Body of pancreas (tissue), 4 donors: ENCODE measurements at regions not wholly inside any gene's neighbourhood (a gene's known extent, or its start where the extent isn't known, plus 50 kb on each side); places are given as distances from the start of the nearest gene placed in this dataset.

Experiments
- ATAC-seq: fragments of 150-250 bp; one replicate; pipeline ENCODE4 v1.9.1; 2016
- DNase-seq, 4 donors: peaks; one replicate each; pipeline ENCODE4 v3.0.0-alpha.2; 2019
- H3K27ac ChIP-seq, 4 donors: fragments of 200-600 bp; sonication (generic); 1 replicate in 3 of 4; 2 replicates in 1 of 4; pipeline versions ENCODE4 v1.5.1 to v1.6.1; 2016 to 2019; ENCODE audit warnings: mild to moderate bottlenecking in 1 of 4, mixed read lengths in 1 of 4, moderate library complexity in 1 of 4
- H3K27me3 ChIP-seq, 2 donors: fragments of 200-600 bp; sonication (generic); one replicate each; pipeline ENCODE4 v1.6.0; 2016; ENCODE audit warnings: mild to moderate bottlenecking in 1 of 2
- H3K36me3 ChIP-seq, 2 donors: fragments of 200-600 bp; sonication (generic); replicated peaks in 1 of 2; 2 replicates each; pipeline ENCODE4 v1.5.1; 2016; ENCODE audit warnings: low read depth in 2 of 2; ENCODE audit not compliant: insufficient read depth in 1 of 2
- H3K4me1 ChIP-seq: fragments of 200-600 bp; sonication (generic); one replicate; pipeline ENCODE4 v1.6.0; 2016
- H3K4me3 ChIP-seq, 2 donors: fragments of 200-600 bp; sonication (generic); 1 replicate in 1 of 2; 2 replicates in 1 of 2; pipeline ENCODE4 v1.5.1; 2016 to 2019
- H3K9me3 ChIP-seq, 3 donors: fragments of 200-600 bp; sonication (generic); 1 replicate in 2 of 3; 2 replicates in 1 of 3; pipeline ENCODE4 v1.5.1; 2016
- POLR2A ChIP-seq, 3 donors: fragments of 450-650 bp; IDR thresholded peaks; one replicate each; pipeline ENCODE4 v1.6.1; 2016; ENCODE audit warnings: antibody characterized with exemption in 3 of 3, mild to moderate bottlenecking in 2 of 3
- WGBS, 2 donors: methylation state at CpG; one replicate each; pipeline ENCODE4 v1.1.5; 2017; 5-methylcytosine and 5-hydroxymethylcytosine counted together
- intact Hi-C: fragments of 100-400 bp; cut with DNase I; formaldehyde crosslinking; loops from one replicate; pipeline ENCODE4 v1.15.1; 2023
- TF ChIP-seq, protein P1 (sequence below), 7 experiments: fragments of 450-650 bp in 4 of 7; fragments of 200-600 bp in 3 of 7; sonication (generic) in 3 of 7; IDR thresholded peaks; one replicate each; pipeline ENCODE4 v1.5.1; 2016 to 2019; ENCODE audit warnings: antibody characterized with exemption in 7 of 7

DNA sequence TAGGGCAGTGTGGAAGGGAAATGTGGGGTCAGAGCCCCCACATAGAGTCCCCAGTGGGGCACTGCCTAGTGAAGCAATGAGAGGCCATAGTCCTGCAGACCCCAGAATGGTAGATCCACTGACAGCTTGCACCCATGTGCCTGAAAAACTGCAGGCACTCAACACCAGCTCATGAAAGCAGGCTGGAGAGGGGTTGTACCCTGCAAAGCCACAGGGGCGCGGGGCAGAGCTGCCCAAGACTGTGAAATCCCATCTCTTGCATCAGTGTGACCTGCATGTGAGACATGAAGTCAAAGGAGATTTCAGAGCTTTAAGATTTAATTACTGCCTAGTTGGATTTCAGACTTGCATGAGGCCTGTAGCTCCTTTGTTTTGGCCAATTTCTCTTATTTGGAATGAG lies 224.0 kb downstream of the TXNL1 start:
- DNase-seq: no peak

DNA sequence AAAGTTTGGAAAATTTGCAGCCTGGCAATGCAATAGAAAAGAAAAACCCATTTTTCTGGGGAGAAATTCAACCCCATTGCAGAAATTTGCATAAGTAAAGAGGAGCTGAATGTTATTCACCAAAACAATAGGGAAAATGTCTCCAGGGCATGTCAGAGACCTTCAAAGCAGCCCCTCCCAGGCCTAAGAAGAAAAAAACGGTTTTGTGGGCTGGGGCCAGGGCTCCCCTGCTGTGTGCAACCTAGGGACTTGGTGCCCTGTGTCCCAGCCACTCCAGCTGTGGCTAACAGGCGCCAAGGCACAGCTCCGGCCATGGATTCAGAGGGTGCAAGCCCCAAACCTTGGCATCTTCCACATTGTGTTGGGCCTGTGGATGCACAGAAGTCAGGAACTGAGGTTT lies 224.5 kb downstream of the TXNL1 start:
- no peak for TF ChIP-seq POLR2A (IDR thresholded peaks at IDR 0.05)
- TF ChIP-seq, protein P1, sequence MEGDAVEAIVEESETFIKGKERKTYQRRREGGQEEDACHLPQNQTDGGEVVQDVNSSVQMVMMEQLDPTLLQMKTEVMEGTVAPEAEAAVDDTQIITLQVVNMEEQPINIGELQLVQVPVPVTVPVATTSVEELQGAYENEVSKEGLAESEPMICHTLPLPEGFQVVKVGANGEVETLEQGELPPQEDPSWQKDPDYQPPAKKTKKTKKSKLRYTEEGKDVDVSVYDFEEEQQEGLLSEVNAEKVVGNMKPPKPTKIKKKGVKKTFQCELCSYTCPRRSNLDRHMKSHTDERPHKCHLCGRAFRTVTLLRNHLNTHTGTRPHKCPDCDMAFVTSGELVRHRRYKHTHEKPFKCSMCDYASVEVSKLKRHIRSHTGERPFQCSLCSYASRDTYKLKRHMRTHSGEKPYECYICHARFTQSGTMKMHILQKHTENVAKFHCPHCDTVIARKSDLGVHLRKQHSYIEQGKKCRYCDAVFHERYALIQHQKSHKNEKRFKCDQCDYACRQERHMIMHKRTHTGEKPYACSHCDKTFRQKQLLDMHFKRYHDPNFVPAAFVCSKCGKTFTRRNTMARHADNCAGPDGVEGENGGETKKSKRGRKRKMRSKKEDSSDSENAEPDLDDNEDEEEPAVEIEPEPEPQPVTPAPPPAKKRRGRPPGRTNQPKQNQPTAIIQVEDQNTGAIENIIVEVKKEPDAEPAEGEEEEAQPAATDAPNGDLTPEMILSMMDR (IDR thresholded peaks at IDR 0.05): no peak

More for the DNA sequence above, 224.0 kb downstream of the TXNL1 start:
- Histone ChIP-seq H3K4me3 (no peak overlapping the region), H3K27me3 (no peaks in the 10 kb centered on the region), H3K9me3 (no peaks in the 10 kb centered on the region), H3K27ac (no peak overlapping the region), H3K4me1 (no peaks in the 10 kb centered on the region), H3K36me3 (no peaks in the 10 kb centered on the region)
- ATAC-seq: no peak
- TF ChIP-seq POLR2A (IDR thresholded peaks at IDR 0.05): no peak
- TF ChIP-seq, protein P1 (IDR thresholded peaks at IDR 0.05): no peak
- intact Hi-C loops: no loop called here
- WGBS, 2 donors: 89 to 92% methylated on average over 2 of the region's 2 CpGs

GRCh38 chr18:56412951-56413350 lies 225.4 kb downstream of the TXNL1 start:
- intact Hi-C loops: no loop called here
- TF ChIP-seq POLR2A (IDR thresholded peaks at IDR 0.05): no peak
- TF ChIP-seq, protein P1 (IDR thresholded peaks at IDR 0.05): no peak
- ATAC-seq (no peak), DNase-seq (no peak)
- Histone ChIP-seq H3K36me3 (no peaks in the 10 kb centered on the region), H3K27ac (no peak overlapping the region), H3K4me3 (no peak overlapping the region), H3K4me1 (no peaks in the 10 kb centered on the region), H3K9me3 (no peaks in the 10 kb centered on the region), H3K27me3 (no peaks in the 10 kb centered on the region)
- 87 to 89% methylated on average over 1 of the region's 1 CpG for WGBS, 2 donors

More for the DNA sequence above, 224.5 kb downstream of the TXNL1 start:
- H3K4me1 ChIP-seq: no peaks in the 10 kb centered on the region
- no peaks in the 10 kb centered on the region for H3K9me3 ChIP-seq
- H3K36me3 ChIP-seq: no peaks in the 10 kb centered on the region
- H3K27me3 ChIP-seq: no peaks in the 10 kb centered on the region
- H3K27ac ChIP-seq: no peak overlapping the region
- no peak overlapping the region for H3K4me3 ChIP-seq
- intact Hi-C loops: no loop called here
- ATAC-seq (no peak), DNase-seq (no peak)
- WGBS, 2 donors: 83% methylated on average over 3 of the region's 3 CpGs

GRCh38 chr18:56409736-56410135 lies 228.7 kb downstream of the TXNL1 start:
- no peak for ATAC-seq
- DNase-seq: no peak
- H3K4me1 ChIP-seq: no peaks in the 10 kb centered on the region
- H3K4me3 ChIP-seq: no peak overlapping the region
- intact Hi-C loops: no loop called here
- H3K27me3 ChIP-seq: no peaks in the 10 kb centered on the region
- H3K9me3 ChIP-seq: no peaks in the 10 kb centered on the region
- TF ChIP-seq, protein P1 (IDR thresholded peaks at IDR 0.05): no peak
- no peak for TF ChIP-seq POLR2A (IDR thresholded peaks at IDR 0.05)
- no peaks in the 10 kb centered on the region for H3K36me3 ChIP-seq
- no peak overlapping the region for H3K27ac ChIP-seq

- Histone ChIP-seq H3K36me3 (no peaks in the 10 kb centered on the region), H3K4me3 (no peak overlapping the region), H3K27ac (no peak overlapping the region), H3K27me3 (no peaks in the 10 kb centered on the region), H3K4me1 (no peaks in the 10 kb centered on the region), H3K9me3 (no peaks in the 10 kb centered on the region)
- intact Hi-C loops: no loop called here
- DNase-seq (no peak), ATAC-seq (no peak)
- TF ChIP-seq POLR2A (IDR thresholded peaks at IDR 0.05): no peak
- TF ChIP-seq, protein P1 (IDR thresholded peaks at IDR 0.05): no peak
- WGBS, 2 donors: 60 to 64% methylated on average over 4 of the region's 4 CpGs
Measured at GRCh38 chr18:56407646-56408180, 230.7 kb downstream of the TXNL1 start.
